ENCODE measurements at regions not wholly inside any gene's neighbourhood (a gene's known extent, or its start where the extent isn't known, plus 50 kb on each side); places are given as distances from the start of the nearest gene placed in this dataset.

GRCh38 chr18:48477348-48477747, 61.5 kb upstream of the CTIF start:
- no peak for TF ChIP-seq CTCF (IDR thresholded peaks at IDR 0.05)
- no peak for TF ChIP-seq POLR2AphosphoS5 (IDR thresholded peaks at IDR 0.05)
- no peak for TF ChIP-seq POLR2A (IDR thresholded peaks at IDR 0.05)
- TF ChIP-seq EP300 (IDR thresholded peaks at IDR 0.05): no peak
